ENCODE measurements at regions not wholly inside any gene's neighbourhood (a gene's known extent, or its start where the extent isn't known, plus 50 kb on each side); places are given as distances from the start of the nearest gene placed in this dataset.

DNA sequence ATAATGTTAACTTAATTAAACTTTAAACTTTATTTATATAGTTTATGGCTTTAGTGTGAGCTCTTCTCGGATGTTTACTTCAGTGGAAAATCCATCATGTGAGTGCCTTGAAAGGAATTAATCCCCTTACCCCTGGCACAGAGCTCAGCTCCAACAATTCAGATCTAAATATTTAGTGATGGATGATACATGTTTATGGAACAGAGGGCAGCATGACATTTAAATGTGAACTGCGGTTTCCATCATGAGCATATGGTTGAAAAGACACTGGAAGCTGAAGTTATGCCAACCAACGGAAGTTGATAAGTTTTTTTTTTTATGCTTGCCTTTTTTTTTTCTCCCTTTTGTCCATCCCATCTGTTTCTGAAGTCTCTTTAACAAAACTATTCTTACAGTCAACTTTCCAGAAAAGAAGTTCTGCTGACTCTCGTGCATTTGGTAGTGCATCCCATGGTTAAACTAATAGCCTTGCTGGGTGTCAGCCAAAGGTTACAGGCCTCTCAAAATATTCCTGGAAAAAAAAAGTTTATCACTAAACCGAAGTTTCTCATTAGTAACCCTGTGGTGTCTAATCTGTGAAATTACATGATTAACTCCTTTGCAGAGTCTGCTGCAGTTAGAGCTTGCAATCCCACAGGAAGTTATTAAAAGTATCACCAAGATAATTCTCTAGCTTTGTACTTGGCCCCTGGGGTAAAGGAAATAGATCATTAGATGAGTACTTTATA, 243.9 kb upstream of the TCF21 start:
- H3K27ac ChIP-seq (ENCODE audit: insufficient read depth, low read length, poor library complexity, severe bottlenecking), result no peak overlapping the region
- no peak overlapping the region for H3K4me3 ChIP-seq (ENCODE audit: low read depth, low read length)
- peaks cover 0 to 5% (median 0%) of the 10 kb centered on the region in 7 donors for H3K9me3 Mint-ChIP-seq
- DNase-seq, result no peak
- no peaks in the 10 kb centered on the region for H3K27me3 Mint-ChIP-seq
- H3K36me3 ChIP-seq (ENCODE audit: control insufficient read depth, insufficient read depth, low read length), result no peaks in the 10 kb centered on the region
- H3K27ac Mint-ChIP-seq, result no peak overlapping the region
- no peaks in the 10 kb centered on the region for H3K36me3 Mint-ChIP-seq
- H3K27me3 ChIP-seq (ENCODE audit: control insufficient read depth, insufficient read depth, low read length), result no peaks in the 10 kb centered on the region
- H3K4me3 Mint-ChIP-seq, result no peak overlapping the region
- H3K4me1 ChIP-seq (ENCODE audit: control insufficient read depth, insufficient read depth, low read length, poor library complexity, severe bottlenecking), result no peaks in the 10 kb centered on the region
- ATAC-seq (ENCODE audit: low read depth in 2 of 2), result no peak
- H3K4me1 Mint-ChIP-seq, result no peaks in the 10 kb centered on the region
- H3K9me3 ChIP-seq (ENCODE audit: control insufficient read depth in 2 of 2, low read length in 2 of 2), result no peaks in the 10 kb centered on the region

DNA sequence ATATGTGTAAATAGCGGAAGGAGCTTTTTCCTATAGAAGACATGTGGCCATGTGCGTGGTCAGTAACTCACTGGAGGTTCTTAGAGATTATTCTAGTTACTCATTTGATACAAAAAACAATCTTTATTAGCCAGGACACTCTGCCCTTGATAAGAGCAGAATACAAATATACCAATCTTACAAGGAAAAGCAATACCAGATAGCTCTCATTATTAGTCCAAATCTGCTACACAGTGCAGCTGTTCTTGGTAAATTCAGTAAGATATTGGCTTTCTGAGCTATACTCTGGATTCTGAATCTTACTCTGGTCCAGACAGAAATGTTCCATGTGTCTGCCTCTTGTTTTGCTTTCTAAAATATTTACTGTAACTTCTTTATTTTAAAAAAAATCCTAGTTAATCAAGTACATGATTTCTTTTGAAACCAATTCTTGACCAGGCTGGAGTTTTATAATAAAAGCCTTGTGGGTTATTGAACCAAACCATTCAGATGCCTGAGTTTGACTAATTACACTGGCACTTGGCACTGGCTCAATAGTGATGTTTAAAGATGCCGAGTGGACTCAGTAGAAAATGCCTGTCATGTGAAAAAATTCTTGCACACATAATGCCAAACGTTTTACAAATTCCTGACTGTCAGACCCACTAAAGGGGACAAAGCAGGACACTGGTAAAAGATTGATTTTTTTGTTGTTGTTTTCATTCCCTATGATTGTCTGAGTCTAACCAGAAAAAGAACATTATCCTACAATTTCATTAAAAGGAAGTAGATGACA, 242.8 kb upstream of the TCF21 start:
- Histone ChIP-seq H3K4me1 (ENCODE audit: control insufficient read depth, insufficient read depth, low read length, poor library complexity, severe bottlenecking) (no peaks in the 10 kb centered on the region), H3K27me3 (ENCODE audit: control insufficient read depth, insufficient read depth, low read length) (no peaks in the 10 kb centered on the region), H3K4me3 (ENCODE audit: low read depth, low read length) (no peak overlapping the region), H3K27ac (ENCODE audit: insufficient read depth, low read length, poor library complexity, severe bottlenecking) (no peak overlapping the region), H3K9me3 (ENCODE audit: control insufficient read depth in 2 of 2, low read length in 2 of 2) (no peaks in the 10 kb centered on the region), H3K36me3 (ENCODE audit: control insufficient read depth, insufficient read depth, low read length) (no peaks in the 10 kb centered on the region)
- H3K4me1 Mint-ChIP-seq, result no peaks in the 10 kb centered on the region
- H3K9me3 Mint-ChIP-seq, result peaks cover 0 to 5% (median 0%) of the 10 kb centered on the region in 7 donors
- H3K27me3 Mint-ChIP-seq, result no peaks in the 10 kb centered on the region
- H3K36me3 Mint-ChIP-seq, result no peaks in the 10 kb centered on the region
- no peak for DNase-seq
- H3K4me3 Mint-ChIP-seq, result no peak overlapping the region
- H3K27ac Mint-ChIP-seq, result no peak overlapping the region
- ATAC-seq (ENCODE audit: low read depth in 2 of 2), result no peak

DNA sequence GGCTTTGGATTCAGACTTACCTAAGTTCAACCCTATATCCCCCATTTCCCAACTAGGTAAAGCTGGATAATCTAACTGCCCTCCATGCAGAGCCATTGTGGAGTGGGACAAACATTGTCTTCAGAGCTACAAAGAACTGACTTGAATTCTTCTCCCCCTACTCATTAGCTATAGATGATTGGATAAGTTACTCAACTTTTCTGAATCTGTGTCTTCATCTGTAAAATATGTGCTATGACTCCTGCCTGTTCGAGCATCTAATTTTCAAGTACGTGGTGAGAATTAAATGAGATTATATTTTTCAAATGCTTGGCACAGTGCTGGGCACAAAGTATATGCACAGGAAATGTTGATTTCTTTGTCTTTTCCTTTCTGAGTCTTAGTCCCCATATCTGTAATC, 240.3 kb upstream of the TCF21 start:
- ATAC-seq (ENCODE audit: low read depth in 2 of 2) (no peak), DNase-seq (no peak)
- Histone ChIP-seq H3K4me3 (ENCODE audit: low read depth, low read length) (no peak overlapping the region), H3K9me3 (ENCODE audit: control insufficient read depth in 2 of 2, low read length in 2 of 2) (no peaks in the 10 kb centered on the region), H3K4me1 (ENCODE audit: control insufficient read depth, insufficient read depth, low read length, poor library complexity, severe bottlenecking) (no peaks in the 10 kb centered on the region), H3K36me3 (ENCODE audit: control insufficient read depth, insufficient read depth, low read length) (no peaks in the 10 kb centered on the region), H3K27ac (ENCODE audit: insufficient read depth, low read length, poor library complexity, severe bottlenecking) (no peak overlapping the region), H3K27me3 (ENCODE audit: control insufficient read depth, insufficient read depth, low read length) (no peaks in the 10 kb centered on the region)
- Mint-ChIP-seq H3K27ac (no peak overlapping the region), H3K4me3 (no peak overlapping the region), H3K36me3 (no peaks in the 10 kb centered on the region), H3K4me1 (no peaks in the 10 kb centered on the region), H3K27me3 (no peaks in the 10 kb centered on the region), H3K9me3 (peaks cover 0 to 5% (median 0%) of the 10 kb centered on the region in 7 donors)

DNA sequence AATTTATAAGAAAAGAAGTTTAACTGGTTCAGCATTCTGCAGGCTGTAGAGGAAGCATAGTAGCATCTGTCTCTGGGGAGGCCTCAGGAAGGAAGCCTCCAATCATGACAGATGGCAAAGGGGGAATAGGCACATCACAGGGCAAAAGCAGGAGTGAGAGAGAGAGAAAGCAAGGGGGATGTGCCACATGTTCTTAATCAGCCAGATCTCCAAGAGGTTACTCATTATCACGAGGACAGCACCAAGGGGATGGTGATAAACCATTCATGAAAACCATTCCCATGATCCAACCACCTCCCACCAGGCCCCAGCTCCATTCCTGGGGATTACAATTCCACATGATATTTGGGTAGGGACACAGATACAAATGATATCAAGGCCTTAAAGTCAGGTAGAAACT, 217.5 kb upstream of the TCF21 start:
- no peaks in the 10 kb centered on the region for H3K4me1 ChIP-seq (ENCODE audit: control insufficient read depth, insufficient read depth, low read length, poor library complexity, severe bottlenecking)
- H3K27ac ChIP-seq (ENCODE audit: insufficient read depth, low read length, poor library complexity, severe bottlenecking), result no peak overlapping the region
- no peaks in the 10 kb centered on the region for H3K36me3 ChIP-seq (ENCODE audit: control insufficient read depth, insufficient read depth, low read length)
- Mint-ChIP-seq H3K27me3 (no peaks in the 10 kb centered on the region), H3K9me3 (peaks cover 0 to 5% (median 0%) of the 10 kb centered on the region in 7 donors), H3K36me3 (no peaks in the 10 kb centered on the region), H3K4me1 (no peaks in the 10 kb centered on the region), H3K27ac (no peak overlapping the region), H3K4me3 (no peak overlapping the region)
- DNase-seq (no peak), ATAC-seq (ENCODE audit: low read depth in 2 of 2) (no peak)
- no peak overlapping the region for H3K4me3 ChIP-seq (ENCODE audit: low read depth, low read length)
- no peaks in the 10 kb centered on the region for H3K27me3 ChIP-seq (ENCODE audit: control insufficient read depth, insufficient read depth, low read length)
- H3K9me3 ChIP-seq (ENCODE audit: control insufficient read depth in 2 of 2, low read length in 2 of 2), result no peaks in the 10 kb centered on the region

DNA sequence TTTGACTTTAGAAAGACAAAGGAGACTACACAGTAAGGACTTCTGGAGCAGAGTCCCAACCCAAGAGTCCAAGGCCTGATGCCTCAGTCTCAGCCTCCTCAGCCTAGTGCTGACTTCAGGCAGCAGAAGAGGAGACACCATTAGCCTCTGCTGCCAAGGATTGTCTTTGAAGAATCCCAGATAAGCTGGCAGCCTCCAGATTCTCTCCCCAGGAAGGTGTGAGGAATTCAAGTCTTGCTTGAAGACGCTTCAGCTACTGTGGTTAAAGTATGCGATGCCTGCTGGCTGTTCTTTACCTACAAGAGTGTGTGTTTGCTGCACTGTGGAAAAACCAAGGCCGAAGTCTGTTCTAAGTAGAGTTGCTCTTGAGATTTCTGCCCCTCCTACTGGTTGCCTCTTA, 215.9 kb upstream of the TCF21 start:
- Mint-ChIP-seq H3K4me1 (no peaks in the 10 kb centered on the region), H3K4me3 (no peak overlapping the region), H3K27ac (no peak overlapping the region), H3K9me3 (peaks cover 0 to 7% (median 0%) of the 10 kb centered on the region in 7 donors), H3K27me3 (no peaks in the 10 kb centered on the region), H3K36me3 (no peaks in the 10 kb centered on the region)
- Histone ChIP-seq H3K27ac (ENCODE audit: insufficient read depth, low read length, poor library complexity, severe bottlenecking) (no peak overlapping the region), H3K9me3 (ENCODE audit: control insufficient read depth in 2 of 2, low read length in 2 of 2) (no peaks in the 10 kb centered on the region), H3K27me3 (ENCODE audit: control insufficient read depth, insufficient read depth, low read length) (no peaks in the 10 kb centered on the region), H3K4me1 (ENCODE audit: control insufficient read depth, insufficient read depth, low read length, poor library complexity, severe bottlenecking) (no peaks in the 10 kb centered on the region), H3K4me3 (ENCODE audit: low read depth, low read length) (no peak overlapping the region), H3K36me3 (ENCODE audit: control insufficient read depth, insufficient read depth, low read length) (no peaks in the 10 kb centered on the region)
- no peak for DNase-seq
- no peak for ATAC-seq (ENCODE audit: low read depth in 2 of 2)

DNA sequence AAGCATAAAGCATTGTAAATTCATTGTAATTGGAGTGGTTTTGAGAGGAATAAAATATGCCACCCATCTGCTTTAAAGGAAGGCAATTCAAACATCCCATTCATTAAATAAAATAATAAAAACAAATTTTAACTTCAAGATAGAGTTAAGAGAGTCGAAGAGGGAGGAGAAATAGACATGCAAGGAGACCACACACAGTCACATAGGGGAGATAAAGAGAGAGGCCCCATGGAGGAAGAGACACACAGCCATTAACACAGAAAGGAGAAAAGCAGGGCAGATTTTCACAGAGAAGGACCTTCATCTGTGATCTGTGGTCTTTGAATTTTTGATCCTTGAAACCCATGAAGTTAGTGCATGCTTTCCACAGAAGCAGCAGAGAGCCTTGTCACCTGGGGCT, 214.3 kb upstream of the TCF21 start:
- Mint-ChIP-seq H3K27ac (no peak overlapping the region), H3K4me3 (no peak overlapping the region)

DNA sequence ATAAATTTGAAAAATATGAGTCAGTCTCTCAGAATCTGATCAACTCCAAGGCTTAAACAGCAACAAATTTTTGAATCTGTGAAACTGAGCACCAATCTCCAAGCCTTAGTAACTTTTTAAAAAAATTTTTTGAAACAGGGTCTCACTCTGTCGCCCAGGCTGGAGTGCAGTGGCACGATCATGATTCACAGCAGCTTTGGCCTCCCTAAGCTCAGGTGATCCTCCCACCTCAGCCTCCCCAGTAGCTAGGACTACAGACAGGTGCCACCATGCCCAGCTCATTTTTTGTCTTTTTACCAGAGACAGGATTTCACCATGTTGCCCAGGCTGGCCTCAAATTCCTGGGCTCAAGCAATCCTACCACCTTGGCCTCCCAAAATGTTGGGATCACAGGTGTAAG, 207.9 kb upstream of the TCF21 start:
- Mint-ChIP-seq H3K27ac (no peak overlapping the region), H3K4me1 (no peaks in the 10 kb centered on the region), H3K9me3 (peaks cover 0 to 3% (median 0%) of the 10 kb centered on the region in 7 donors), H3K4me3 (no peak overlapping the region), H3K27me3 (no peaks in the 10 kb centered on the region), H3K36me3 (no peaks in the 10 kb centered on the region)
- ATAC-seq (ENCODE audit: low read depth in 2 of 2), result no peak
- no peak overlapping the region for H3K27ac ChIP-seq (ENCODE audit: insufficient read depth, low read length, poor library complexity, severe bottlenecking)
- no peaks in the 10 kb centered on the region for H3K36me3 ChIP-seq (ENCODE audit: control insufficient read depth, insufficient read depth, low read length)
- no peak for DNase-seq
- H3K27me3 ChIP-seq (ENCODE audit: control insufficient read depth, insufficient read depth, low read length), result no peaks in the 10 kb centered on the region
- H3K4me1 ChIP-seq (ENCODE audit: control insufficient read depth, insufficient read depth, low read length, poor library complexity, severe bottlenecking), result no peaks in the 10 kb centered on the region
- no peaks in the 10 kb centered on the region for H3K9me3 ChIP-seq (ENCODE audit: control insufficient read depth in 2 of 2, low read length in 2 of 2)
- H3K4me3 ChIP-seq (ENCODE audit: low read depth, low read length), result no peak overlapping the region

More for the DNA sequence above, 214.3 kb upstream of the TCF21 start:
- H3K36me3 ChIP-seq (ENCODE audit: control insufficient read depth, insufficient read depth, low read length), result no peaks in the 10 kb centered on the region
- no peak overlapping the region for H3K27ac ChIP-seq (ENCODE audit: insufficient read depth, low read length, poor library complexity, severe bottlenecking)
- no peak overlapping the region for H3K4me3 ChIP-seq (ENCODE audit: low read depth, low read length)
- ATAC-seq (ENCODE audit: low read depth in 2 of 2), result no peak
- H3K27me3 ChIP-seq (ENCODE audit: control insufficient read depth, insufficient read depth, low read length), result no peaks in the 10 kb centered on the region
- H3K9me3 Mint-ChIP-seq, result peaks cover 0 to 7% (median 0%) of the 10 kb centered on the region in 7 donors
- H3K4me1 Mint-ChIP-seq, result no peaks in the 10 kb centered on the region
- H3K9me3 ChIP-seq (ENCODE audit: control insufficient read depth in 2 of 2, low read length in 2 of 2), result no peaks in the 10 kb centered on the region
- H3K36me3 Mint-ChIP-seq, result no peaks in the 10 kb centered on the region
- no peak for DNase-seq
- no peaks in the 10 kb centered on the region for H3K27me3 Mint-ChIP-seq
- no peaks in the 10 kb centered on the region for H3K4me1 ChIP-seq (ENCODE audit: control insufficient read depth, insufficient read depth, low read length, poor library complexity, severe bottlenecking)

DNA sequence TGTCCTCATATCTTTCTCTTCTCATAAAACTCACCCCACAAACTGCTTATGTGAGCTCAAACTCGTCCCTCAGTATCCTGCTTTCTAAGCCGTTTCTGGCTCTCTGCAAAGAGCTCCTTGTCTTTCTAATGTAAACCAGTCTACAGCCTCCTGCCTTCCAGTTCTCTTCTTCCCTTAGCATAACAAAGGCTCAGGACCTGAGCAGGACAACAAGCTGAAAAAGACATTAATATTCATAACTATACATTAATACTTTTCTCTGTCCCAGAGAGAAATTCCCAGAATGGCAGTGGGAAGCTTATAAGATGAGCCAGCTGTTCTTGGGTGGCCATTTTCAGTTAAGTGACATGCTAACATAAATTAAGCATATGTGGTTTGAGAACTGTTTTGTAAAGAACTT, 207.0 kb upstream of the TCF21 start:
- Histone ChIP-seq H3K27me3 (ENCODE audit: control insufficient read depth, insufficient read depth, low read length) (no peaks in the 10 kb centered on the region), H3K4me1 (ENCODE audit: control insufficient read depth, insufficient read depth, low read length, poor library complexity, severe bottlenecking) (no peaks in the 10 kb centered on the region), H3K4me3 (ENCODE audit: low read depth, low read length) (no peak overlapping the region), H3K36me3 (ENCODE audit: control insufficient read depth, insufficient read depth, low read length) (no peaks in the 10 kb centered on the region), H3K9me3 (ENCODE audit: control insufficient read depth in 2 of 2, low read length in 2 of 2) (no peaks in the 10 kb centered on the region), H3K27ac (ENCODE audit: insufficient read depth, low read length, poor library complexity, severe bottlenecking) (no peak overlapping the region)
- DNase-seq (no peak), ATAC-seq (ENCODE audit: low read depth in 2 of 2) (no peak)
- Mint-ChIP-seq H3K27me3 (no peaks in the 10 kb centered on the region), H3K9me3 (peaks cover 0 to 3% (median 0%) of the 10 kb centered on the region in 7 donors), H3K27ac (no peak overlapping the region), H3K4me1 (no peaks in the 10 kb centered on the region), H3K36me3 (no peaks in the 10 kb centered on the region), H3K4me3 (no peak overlapping the region)
